ENCODE measurements at regions not wholly inside any gene's neighbourhood (a gene's known extent, or its start where the extent isn't known, plus 50 kb on each side); places are given as distances from the start of the nearest gene placed in this dataset.

GRCh38 chr5:124460642-124461041 is 285.8 kb downstream of the ZNF608 start:
- Histone ChIP-seq H3K14ac (ENCODE audit: insufficient read depth, low read length) (no peak overlapping the region), H2BK120ac (ENCODE audit: low read depth, low read length, poor library complexity, severe bottlenecking) (no peak overlapping the region), H3K56ac (ENCODE audit: insufficient read length, low read depth, low read length) (no peak overlapping the region), H4K20me1 (ENCODE audit: control insufficient read depth, insufficient read depth, insufficient read length) (no peaks in the 10 kb centered on the region), H3K9me3 (ENCODE audit: control insufficient read depth, low read depth, low read length) (peaks cover 7% of the 10 kb centered on the region), H3K79me2 (ENCODE audit: insufficient read depth, low read length) (no peaks in the 10 kb centered on the region), H2AFZ (ENCODE audit: low read length) (no peak overlapping the region), H3K27me3 (ENCODE audit: insufficient read depth, low read length) (no peaks in the 10 kb centered on the region), H2BK20ac (ENCODE audit: low read depth, low read length, poor library complexity, severe bottlenecking) (no peak overlapping the region), H3K27ac (ENCODE audit: insufficient read length, low read depth, low read length) (no peak overlapping the region), H3K79me1 (ENCODE audit: insufficient read depth, low read depth, low read length, poor library complexity, severe bottlenecking) (no peaks in the 10 kb centered on the region), H4K91ac (ENCODE audit: insufficient read length, low read depth, low read length) (no peak overlapping the region), H2AK5ac (ENCODE audit: insufficient read length, low read length) (no peak overlapping the region), H3K4me1 (ENCODE audit: insufficient read depth, low read length) (peaks cover 3% of the 10 kb centered on the region; the same call in 1 of the 2 replicates), H3K9ac (ENCODE audit: extremely low read depth, insufficient read length, low read length) (no peak overlapping the region), H2BK15ac (ENCODE audit: low read depth, low read length) (no peak overlapping the region), H3T11ph (ENCODE audit: low read length) (no peak overlapping the region), H2BK5ac (ENCODE audit: insufficient read length, low read length) (no peak overlapping the region), H3K23ac (ENCODE audit: insufficient read length, low read depth, low read length) (no peak overlapping the region), H3K4me2 (ENCODE audit: insufficient read depth, insufficient read length, low read length) (no peak overlapping the region), H4K5ac (ENCODE audit: insufficient read length, low read depth, low read length) (no peak overlapping the region), H3K4ac (ENCODE audit: low read depth, low read length) (no peak overlapping the region), H2BK12ac (ENCODE audit: insufficient read length, low read depth, low read length) (no peak overlapping the region), H3K18ac (ENCODE audit: insufficient read length, low read depth, low read length) (no peak overlapping the region), H4K8ac (replicated peaks; ENCODE audit: insufficient read length, low read depth, low read length) (no peak overlapping the region), H3K23me2 (ENCODE audit: insufficient read length, low read depth, low read length, poor library complexity, severe bottlenecking) (no peaks in the 10 kb centered on the region)
- Mint-ChIP-seq H3K27me3 (ENCODE audit: low read depth) (no peaks in the 10 kb centered on the region), H3K9me3 (peaks cover 16 to 27% of the 10 kb centered on the region in 2 experiments), H3K4me1 (peaks cover 26 to 42% of the 10 kb centered on the region in 2 experiments), H3K36me3 (ENCODE audit: insufficient read depth in 1 of 3, low read depth in 3 of 3) (peaks cover 13 to 30% (median 22%) of the 10 kb centered on the region in 3 experiments), H3K27ac (no peak overlapping the region), H3K4me3 (no peak overlapping the region)
- DNase-seq, result no peak
- no CpG with 5 or more reads among the region's 3 CpGs for WGBS (ENCODE audit: extremely low coverage, insufficient read length, low lambda C conversion rate)
- TF ChIP-seq CTCF (conservative IDR thresholded peaks at IDR 0.05), result no peak
